ENCODE measurements at regions not wholly inside any gene's neighbourhood (a gene's known extent, or its start where the extent isn't known, plus 50 kb on each side); places are given as distances from the start of the nearest gene placed in this dataset.

DNA sequence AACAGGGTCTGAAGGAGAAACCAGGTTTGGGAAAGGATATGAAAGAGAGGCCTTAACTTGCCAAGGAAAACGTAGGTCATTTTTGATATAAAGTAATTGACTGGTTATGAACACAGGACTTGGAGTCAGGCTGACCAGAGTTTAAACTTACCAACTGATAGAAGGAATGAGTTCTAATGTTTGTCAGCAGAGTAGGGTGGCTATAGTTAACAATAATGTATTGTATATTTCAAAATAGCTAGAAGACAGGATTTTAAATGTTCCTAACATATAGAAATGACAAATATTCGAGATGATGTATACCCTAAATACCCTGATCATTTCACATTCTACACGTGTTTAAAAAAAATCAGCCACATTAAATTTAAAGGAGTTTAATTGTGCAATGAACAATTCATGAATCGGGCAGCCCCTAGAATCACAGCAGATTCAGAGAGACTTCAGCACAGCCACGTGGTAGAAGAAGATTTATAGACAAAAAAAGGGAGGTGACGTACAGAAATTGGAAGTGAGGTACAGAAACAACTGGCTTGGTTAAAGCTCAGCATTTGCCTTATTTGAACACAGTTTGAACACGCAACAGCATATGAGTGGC is 52.5 kb upstream of the PLEKHG7 start:
- DNase-seq (ENCODE audit: low spot score) = no peak

- DNase-seq (ENCODE audit: low spot score) = peak; percentile 90
Measured at GRCh38 chr12:92649511-92650227, 53.1 kb upstream of the PLEKHG7 start.

- DNase-seq (ENCODE audit: low spot score) = no peak
Measured at GRCh38 chr12:92648242-92649031, 54.4 kb upstream of the PLEKHG7 start.

GRCh38 chr12:92641291-92641690 is 61.5 kb upstream of the PLEKHG7 start:
- no peak for DNase-seq (ENCODE audit: low spot score)

DNA sequence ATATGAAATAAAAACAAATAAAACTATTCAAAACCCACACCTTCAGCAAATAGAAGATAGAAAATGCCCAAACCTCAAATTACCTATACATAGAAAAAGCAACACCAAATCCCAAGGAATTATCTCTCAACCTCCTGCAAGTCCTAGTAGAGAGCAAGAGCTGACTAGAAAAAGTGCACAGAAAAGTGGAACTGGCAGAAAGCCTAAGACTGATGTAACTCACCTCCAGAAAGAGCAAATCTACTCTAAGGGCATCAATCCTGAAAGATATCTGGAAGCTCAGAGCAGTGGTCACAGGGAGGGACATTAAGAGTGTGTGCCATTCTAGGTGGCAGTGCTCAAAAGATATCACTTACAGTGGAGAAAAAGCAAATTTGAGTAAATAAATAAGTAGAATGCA is 62.1 kb upstream of the PLEKHG7 start:
- no peak for DNase-seq (ENCODE audit: low spot score)

DNA sequence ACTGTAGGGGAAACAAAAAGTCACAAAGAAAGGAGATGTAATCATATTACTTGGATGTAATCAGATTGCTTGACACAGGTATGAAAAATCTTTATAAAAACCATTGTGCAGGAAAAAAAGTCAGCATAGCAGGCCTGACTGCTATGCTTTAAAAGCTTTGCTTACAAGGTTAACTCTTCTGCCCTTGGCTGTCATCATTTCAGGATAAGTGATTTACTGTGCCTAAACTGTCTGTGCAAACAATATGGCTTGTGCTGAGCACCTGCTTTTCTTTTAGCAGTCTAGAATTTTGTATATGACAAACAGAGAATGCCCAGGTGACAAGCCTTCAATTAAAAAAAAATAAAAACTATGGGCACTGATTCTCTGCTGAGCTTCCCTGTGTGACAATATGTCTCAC is 63.8 kb upstream of the PLEKHG7 start:
- DNase-seq (ENCODE audit: low spot score) = no peak

DNA sequence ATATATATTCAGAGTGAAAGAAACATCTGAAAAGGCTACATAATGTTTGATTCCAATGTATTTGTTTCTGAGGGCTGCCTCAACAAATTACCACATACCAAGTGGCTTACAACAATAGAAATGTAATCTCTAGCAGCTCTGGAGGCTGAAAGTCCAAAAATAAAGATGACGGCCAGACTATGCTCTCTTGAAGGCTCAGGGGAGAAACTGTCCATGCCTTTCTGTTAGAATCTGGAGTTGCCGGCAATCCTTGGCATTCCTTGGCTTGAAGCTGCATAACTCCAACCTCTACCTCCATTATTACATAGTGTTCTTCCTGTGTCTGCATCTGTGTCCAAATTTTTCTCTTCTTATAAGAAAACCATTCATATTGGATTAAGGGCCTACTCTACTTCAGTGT is 68.1 kb upstream of the PLEKHG7 start:
- DNase-seq (ENCODE audit: low spot score) = no peak

GRCh38 chr12:92634202-92634601 is 68.6 kb upstream of the PLEKHG7 start:
- no peak for DNase-seq (ENCODE audit: low spot score)

- no peak for DNase-seq (ENCODE audit: low spot score)
Measured at GRCh38 chr12:92630968-92631367, 71.8 kb upstream of the PLEKHG7 start.

GRCh38 chr12:92629349-92630065 is 73.3 kb upstream of the PLEKHG7 start:
- no peak for DNase-seq (ENCODE audit: low spot score)

GRCh38 chr12:92628476-92628875 is 74.3 kb upstream of the PLEKHG7 start:
- no peak for DNase-seq (ENCODE audit: low spot score)

DNA sequence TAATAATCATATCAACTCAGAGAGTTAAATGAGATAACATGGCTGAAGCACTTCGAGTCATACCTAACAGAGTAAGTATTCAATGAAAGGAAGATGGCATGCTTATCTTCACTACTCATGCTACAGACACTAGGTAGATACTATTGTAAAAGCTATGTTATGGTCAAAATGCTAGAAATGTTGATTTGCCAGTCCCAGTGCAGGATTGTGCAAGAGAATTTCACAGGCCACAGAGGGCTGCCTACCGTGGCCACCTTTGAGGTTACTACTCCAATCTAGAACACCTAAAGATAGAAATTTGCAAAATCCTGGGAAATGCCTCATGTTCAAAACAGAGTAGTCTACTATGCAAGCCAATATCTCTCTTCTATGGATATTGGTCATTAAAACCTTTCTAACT is 75.3 kb upstream of the PLEKHG7 start:
- no peak for DNase-seq (ENCODE audit: low spot score)

DNA sequence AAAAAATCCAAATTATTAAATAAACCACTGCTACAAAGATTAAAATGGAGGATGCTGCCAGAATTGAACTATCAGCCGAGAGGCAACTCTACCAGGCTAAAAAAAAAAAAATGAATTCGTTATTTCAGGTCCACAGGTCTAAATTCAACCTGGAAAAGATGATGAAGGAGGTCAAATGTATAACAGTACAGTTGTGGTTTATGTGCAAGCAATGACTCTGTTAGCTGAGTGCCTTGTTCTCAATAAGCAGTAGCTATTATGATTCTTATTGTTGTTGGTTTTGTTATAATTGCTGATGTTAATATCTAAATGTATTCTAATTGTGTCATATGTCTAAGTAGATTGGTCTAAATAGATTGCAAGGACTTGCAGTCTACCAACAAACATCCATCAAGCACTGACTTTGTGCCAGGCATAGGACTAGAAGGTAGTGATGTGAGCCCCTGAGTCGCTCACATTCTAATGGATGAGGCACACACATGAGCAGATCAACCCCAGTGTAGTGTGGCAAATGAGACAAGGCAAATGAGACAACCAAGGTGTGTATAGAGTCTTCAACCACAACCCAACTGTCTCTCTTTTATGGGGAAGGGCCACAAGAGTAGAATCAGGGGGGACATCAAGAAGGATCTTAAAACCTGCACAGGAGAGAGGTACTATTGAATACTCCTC is 77.0 kb upstream of the PLEKHG7 start:
- DNase-seq (ENCODE audit: low spot score) = no peak

GRCh38 chr12:92624236-92624635 is 78.6 kb upstream of the PLEKHG7 start:
- no peak for DNase-seq (ENCODE audit: low spot score)

- no peak for DNase-seq (ENCODE audit: low spot score)
Measured at GRCh38 chr12:92623386-92623785, 79.4 kb upstream of the PLEKHG7 start.

DNA sequence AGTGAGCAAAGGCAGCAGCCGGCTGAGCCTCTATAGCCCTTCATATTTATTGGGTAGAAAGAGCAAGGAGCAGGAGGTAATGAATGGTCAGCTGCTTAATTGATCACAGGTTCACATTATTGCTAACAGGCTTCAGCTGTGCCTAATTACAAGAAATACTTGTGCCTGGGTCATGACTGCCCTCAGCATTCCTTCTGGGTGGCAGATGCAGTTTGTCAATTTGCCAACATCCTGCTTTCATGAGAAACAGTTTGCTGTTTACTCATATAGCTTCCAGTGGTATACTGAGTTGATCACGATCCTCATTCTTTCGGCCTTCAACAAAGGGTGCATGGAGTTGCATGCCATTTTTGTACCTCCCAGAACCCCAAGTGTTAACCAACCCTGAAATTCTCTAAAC is 81.0 kb upstream of the PLEKHG7 start:
- no peak for DNase-seq (ENCODE audit: low spot score)

DNA sequence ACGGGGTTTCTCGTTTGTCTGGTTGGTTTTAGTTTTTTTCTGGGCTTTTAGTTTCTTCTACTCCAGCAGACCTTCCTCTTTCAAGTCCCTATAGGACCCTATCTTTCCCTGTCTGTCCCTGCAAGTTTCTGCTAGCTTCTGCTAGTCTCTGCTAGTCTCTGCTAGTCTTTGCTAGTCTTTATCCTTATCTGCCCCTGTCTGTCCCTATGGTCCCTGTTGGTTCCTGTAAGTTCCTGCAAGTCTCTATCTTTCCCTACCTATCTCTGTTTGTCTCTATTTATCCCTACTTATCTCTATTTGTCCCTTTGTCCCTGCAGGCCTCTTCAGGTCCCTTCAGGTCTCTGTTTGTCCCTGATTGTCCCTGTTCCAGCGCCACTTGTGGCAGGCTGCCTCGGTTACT is 81.5 kb upstream of the PLEKHG7 start:
- DNase-seq (ENCODE audit: low spot score) = no peak

DNA sequence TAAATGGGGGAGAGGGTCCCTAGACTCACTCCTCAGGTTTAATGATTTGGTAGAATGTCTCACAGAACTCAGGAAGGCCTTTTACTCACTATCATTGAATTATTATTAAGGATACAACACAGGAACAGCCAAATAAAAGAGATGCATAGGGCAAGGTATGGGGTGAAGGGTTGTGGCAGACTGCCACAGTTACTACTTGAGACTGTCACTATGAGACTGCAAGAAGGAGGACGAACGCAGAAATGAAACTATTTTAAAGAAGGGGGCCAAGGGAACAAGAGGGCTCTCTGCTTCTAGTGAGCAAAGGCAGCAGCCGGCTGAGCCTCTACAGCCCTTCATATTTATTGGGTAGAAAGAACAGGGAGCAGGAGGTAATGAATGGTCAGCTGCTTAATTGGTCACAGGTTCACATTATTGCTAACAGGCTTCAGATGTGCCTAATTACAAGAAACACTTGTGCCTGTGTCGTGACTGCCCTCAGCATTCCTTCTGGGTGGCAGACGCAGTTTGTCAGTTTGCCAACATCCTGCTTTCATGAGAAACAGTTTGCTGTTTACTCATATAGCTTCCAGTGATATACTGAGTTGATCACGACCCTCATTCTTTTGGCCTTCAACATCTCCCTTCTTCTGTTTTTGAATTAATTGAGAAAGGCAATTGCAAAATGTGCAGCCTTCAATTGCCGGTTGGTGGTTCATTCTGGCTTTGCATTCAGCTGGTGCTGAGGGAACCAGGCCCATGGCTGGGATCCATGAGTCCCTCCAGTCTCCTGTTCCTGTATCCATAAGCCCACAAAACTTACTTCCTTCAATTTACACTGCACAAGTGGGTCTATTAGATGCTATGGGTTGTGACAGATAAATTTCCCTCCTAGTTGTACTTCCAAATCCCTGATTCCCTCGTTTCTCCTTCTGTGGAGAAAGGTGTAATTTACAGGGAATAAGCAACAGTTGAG is 82.8 kb upstream of the PLEKHG7 start:
- DNase-seq (ENCODE audit: low spot score) = no peak

- no peak for DNase-seq (ENCODE audit: low spot score)
Measured at GRCh38 chr12:92619026-92619425, 83.8 kb upstream of the PLEKHG7 start.

GRCh38 chr12:92615703-92616102 is 87.1 kb upstream of the PLEKHG7 start:
- DNase-seq (ENCODE audit: low spot score) = no peak

GRCh38 chr12:92615086-92615485 is 87.7 kb upstream of the PLEKHG7 start:
- no peak for DNase-seq (ENCODE audit: low spot score)

Measured in Ammon's horn (tissue), 1 donor.